DMS153 treated with DMSO at 0.1 percent for 48 hours (cell line): ENCODE measurements at regions not wholly inside any gene's neighbourhood (a gene's known extent, or its start where the extent isn't known, plus 50 kb on each side); places are given as distances from the start of the nearest gene placed in this dataset.

Experiments
- DNase-seq: peaks from one replicate; lab custom pipeline; 2025; ENCODE audit not compliant: unreplicated experiment; lab: John Stamatoyannopoulos, UW

DNA sequence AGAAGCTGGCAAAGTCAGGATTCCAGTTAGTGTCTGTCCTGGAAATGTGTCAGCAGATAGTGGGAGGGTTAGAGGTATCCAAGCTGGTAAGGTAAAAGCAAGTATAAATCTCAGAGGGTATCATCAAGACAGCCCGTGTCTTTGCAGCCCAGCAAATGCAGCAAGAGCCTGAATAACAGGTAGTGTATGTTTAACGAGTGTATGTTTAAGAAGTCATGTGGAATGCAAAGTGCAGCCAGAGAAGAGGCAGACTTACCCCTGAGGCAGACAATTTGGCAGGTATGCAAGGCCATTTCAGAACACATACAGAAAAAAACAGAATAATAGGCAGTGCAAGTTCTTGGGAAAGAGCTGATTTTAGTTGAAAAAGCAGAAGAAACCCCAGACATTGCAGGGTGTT is 411.0 kb upstream of the NEGR1 start:
- DNase-seq, result no peak

DNA sequence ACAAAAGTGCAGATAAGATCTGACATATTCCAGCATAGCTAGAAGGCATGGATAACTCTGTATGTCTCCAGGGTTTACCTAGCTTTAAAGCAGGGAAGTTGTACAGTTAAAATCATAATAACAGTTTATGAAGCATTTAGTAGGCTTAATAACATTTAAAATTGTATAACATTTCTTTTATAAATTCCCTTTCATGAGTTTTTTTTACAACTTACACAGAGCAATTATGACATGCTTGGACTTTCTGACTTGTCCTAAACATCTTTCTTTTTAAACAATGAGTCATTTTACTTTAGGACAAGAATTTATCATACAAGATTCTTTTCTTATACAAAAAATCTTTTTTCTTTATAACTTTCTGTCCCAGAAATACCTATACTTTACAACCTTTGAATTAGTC is 408.5 kb upstream of the NEGR1 start:
- no peak for DNase-seq

DNA sequence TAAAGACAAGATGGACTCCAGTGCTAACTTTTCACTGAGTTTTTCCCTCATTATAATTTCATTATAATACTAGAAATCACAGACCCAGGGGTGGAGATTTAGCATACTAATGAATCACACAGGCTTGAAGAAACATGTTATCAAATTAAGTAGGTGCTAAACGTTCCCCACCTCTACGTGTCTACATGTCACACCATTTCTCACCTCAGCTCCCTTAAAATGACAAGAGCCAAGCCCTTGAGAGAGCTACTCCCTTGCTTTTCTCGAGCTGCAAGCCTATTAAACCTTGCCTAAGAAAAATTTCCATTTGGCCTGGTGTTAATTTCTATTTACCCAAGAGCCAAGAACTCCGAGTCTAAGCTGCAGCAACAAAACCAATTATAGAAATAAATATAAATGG is 396.3 kb upstream of the NEGR1 start:
- no peak for DNase-seq

DNA sequence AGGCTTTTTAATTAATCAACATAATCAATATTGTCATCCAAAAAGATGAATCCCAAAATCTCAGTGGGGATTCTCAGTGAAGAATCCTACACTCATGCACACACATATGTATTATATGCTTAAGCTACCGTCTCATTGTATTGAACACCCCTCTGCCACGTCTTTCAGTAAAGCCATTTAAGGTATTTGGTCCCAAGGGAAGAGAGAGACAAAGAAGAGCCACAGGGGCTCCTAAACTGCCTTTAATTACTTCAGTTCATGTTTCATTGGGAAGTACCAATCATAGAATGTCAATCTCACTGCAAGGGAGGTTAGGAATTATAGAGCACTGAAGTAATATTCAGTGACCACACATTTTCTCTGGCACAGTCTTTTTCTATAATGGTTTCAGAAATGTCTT is 388.6 kb upstream of the NEGR1 start:
- no peak for DNase-seq

DNA sequence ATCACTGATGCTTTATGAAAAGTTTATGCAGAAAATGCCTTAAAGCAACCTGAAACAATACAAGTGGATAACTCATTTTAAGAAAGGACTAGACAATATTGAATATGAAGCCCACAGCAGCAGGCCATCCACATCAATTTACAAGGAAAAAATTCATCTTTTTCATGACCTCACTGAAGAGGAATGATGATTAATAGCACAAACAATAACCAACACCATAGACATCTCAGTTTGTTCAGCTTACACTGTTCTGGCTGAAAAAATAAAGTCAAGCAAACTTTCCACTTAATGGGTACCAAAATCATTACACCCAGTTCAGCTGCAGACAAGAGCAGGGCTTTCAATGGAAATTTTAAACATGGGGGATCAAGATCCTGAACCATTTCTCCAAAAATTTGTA is 380.6 kb upstream of the NEGR1 start:
- DNase-seq, result no peak

DNA sequence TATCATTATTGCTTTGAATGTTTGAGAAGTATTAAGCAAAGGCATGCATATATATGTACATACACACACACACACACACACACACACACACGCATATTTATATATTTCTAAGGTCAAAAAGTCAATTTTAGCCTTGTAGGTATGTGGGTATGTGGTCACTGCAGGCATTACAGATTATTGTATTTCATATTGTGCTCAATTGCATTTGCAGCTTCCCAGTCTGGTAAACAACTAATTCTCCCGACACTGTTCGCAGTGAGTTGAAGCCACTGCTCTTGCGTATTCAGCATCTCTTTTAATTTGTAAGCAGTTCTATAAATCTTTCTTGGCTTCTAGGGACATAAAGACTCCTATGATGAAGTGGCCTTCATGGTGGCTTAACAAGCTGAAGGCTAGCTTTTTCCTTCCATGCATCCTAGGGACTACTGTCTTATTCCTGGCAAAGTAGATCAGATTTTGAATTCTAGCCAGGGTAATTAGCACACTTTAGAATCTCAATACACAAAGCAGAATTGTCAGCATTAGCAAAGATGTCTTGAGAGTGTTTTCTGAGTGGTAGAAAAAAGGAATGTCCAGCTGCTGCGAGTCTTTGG is 368.6 kb upstream of the NEGR1 start:
- DNase-seq, result no peak

DNA sequence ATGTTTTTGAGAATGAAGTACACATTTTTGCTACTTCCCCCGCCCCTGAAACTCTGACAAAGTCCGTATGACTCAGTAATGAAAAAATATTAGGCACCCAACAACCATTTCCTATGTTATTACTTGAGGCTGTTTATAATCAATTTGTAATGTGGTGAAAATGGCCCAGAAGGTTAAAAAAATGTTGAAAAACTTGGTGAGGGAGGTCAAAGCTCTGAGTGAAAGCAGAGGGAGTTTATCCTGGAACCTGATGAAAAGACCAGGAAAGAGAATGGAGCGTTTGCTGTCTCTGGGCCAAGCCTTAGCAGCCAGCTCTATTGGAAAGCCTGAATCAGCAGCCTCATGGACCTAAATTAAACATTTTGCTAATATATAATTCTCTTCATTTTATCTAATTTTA is 367.7 kb upstream of the NEGR1 start:
- no peak for DNase-seq

DNA sequence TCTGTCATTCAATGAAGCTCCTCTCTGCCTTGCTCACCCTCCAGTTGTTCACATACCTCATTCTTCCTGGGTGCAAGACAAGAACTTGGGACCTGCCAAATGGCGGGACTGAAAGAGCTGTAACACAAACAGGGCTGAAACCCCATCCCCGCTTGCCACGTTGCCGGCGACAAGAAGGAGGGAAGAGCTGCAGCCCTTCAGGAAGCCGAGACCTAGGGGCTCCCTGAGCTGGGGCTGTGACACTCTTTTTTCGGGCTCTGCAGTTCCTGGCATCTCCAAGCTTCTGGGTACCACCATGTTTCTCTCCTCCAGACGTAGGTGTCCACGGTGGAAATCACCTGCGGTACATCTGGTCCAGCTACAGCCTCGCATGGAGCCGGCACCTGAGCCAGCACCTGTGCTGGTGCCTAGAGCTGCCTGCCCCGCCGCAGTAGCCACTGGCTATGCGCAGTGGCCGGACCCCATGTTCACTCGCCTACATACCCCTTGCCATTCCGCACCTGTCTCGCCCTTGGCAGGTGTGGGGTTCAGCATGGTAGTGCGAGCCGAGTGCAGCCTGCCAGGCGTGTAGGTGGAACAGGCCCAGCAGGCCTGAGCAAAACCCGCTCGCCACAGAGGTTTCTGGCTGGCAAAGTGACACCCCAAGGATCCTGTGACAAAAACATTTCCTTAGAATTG is 367.0 kb upstream of the NEGR1 start:
- DNase-seq, result no peak

DNA sequence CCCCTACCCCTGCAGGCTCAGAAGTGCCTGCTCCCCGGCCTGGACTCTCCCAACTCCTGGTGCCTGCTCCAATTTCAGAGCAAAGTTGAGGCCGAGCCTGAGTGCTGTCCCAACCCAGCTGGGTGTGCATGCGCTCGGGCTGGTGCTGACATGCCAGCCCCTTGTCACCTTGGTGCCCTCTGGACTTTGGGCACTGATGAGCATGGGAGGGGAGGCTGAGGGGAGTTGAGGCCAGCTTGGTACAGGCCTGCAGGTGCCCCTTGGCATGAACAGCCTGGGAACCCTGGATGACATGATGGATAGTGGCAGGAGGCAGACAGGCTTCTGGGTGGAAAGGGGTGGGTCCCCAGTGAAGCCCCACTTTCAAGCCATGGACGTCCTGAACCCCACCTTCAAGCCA is 366.1 kb upstream of the NEGR1 start:
- DNase-seq, result no peak

DNA sequence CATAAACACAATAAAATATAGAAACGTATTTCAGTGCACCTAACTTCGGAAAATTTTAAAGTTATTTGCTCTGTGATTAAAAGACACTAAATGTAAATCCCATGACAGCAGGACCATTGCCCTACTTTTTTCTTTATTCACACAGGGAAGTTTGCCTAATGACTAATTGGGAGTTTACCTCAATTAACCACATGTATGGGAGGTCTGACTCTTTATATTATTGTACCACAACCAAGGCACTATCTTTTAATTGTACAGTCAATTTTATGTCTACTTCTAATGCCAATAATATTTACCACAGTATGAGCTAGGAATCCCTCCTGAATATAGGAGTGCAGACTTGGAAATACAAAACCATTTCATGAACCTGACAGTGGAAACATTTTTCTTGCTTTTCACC is 360.8 kb upstream of the NEGR1 start:
- no peak for DNase-seq

DNA sequence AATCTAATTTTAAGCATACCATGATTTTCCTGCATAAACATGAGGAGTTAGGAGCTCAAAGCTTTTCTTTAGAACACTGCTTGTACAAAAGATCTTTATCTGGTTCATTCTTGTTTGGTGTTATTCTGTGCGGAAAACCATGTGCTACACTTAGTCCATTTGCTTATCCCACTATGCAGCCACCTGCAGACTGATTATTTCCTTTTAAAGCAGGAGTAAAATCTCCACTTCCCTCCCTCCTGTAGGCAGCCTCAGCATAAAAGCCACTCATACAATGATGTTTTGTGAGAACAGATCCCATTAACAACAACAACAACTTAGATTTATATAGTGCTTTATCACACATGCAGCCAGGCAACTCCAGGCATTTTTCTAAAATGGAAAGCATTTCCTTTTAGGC is 355.3 kb upstream of the NEGR1 start:
- no peak for DNase-seq

DNA sequence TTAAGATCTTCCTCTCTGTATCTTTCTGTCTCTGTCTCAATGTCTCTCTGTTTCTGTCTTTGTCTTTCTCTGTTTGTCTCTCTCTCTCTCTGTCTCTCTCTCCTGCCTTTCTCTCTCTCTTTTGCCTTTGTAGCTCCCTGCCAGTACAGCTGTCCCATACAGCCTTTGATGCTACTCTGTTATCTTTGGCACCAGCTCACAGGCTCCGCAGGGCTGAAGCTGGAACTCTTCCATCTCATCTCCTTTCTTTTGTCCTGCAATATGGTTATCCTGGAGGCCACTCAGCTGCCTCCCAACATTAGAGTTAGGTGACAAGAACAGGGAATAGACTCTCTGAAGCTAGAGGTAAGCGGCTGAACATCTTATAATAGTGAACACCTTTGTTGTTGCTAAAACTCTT is 354.3 kb upstream of the NEGR1 start:
- peak; percentile 14 for DNase-seq

DNA sequence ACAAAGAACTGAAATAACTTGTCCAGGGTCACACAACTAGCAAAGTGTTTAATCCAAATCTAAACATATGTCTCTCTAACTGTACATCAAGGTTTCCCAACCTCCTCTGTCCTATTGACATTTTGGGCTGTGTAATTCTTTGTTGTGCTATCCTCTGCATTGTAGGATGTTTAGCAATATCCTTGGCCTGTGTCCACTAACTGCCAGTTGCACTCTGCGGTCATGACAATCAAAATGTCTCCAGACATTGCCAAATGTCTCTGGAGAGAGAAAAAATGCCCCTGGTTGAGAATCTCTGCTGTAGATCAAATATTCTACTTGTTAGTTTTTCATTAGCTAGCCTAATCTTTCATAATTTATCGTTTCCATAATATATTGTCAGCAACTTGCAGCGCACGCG is 353.4 kb upstream of the NEGR1 start:
- no peak for DNase-seq

DNA sequence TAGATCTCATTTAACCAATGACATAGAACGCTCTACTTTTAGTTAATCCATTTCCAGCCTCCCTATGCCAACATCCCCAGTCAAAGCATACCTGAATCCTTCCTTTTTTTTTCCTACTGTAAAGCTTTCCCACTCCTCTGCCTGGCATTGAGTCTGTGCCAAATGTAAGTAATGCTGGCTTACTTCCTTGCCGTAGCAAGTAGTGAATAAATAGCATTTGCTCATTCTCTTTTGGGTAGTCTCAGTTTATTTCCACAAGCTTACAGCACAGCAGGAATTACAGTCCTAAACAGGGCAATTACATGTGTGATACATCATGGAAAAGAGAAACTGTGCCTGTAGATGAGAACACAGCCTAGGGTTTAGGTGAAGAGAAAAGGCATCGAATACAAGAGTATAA is 352.6 kb upstream of the NEGR1 start:
- DNase-seq, result no peak

DNA sequence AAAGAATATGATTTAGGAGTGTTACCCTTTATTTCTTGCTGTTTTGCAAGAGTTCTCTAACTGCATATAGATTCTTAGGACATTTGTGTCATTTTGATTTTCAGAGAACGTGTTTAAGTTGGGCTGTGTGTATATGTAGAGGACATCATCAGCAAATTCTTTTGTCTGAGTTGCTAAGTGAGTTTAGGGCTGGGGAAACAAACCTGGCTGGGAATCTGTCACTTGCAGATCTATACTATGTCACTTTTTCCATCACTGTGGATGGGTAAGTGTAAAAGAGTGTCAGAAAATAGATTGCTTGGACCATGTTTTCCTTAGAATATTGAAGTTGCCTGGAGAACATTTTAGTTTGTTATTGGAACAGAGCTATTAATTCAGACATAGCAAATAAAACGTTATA is 349.1 kb upstream of the NEGR1 start:
- DNase-seq, result no peak

DNA sequence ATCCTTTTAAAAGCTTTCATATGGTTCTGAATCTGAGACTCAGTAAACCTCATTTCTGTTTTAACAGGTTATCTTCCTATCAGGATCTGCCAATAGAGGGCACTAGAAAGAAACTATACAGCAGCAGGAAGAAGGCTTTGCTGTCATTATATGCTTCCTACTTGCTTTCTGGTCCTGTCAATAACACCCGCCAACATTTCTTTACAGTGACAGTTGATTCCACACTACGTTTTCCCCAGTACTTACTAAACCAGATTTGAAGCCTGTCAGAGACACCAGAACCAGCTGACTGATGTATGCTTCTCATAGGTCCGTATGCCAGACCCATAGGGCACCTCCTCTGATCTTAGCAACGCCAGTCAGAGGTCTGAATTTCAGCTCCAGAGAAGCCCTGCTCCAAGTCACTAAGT is 341.0 kb upstream of the NEGR1 start:
- peak; percentile 15 for DNase-seq

DNA sequence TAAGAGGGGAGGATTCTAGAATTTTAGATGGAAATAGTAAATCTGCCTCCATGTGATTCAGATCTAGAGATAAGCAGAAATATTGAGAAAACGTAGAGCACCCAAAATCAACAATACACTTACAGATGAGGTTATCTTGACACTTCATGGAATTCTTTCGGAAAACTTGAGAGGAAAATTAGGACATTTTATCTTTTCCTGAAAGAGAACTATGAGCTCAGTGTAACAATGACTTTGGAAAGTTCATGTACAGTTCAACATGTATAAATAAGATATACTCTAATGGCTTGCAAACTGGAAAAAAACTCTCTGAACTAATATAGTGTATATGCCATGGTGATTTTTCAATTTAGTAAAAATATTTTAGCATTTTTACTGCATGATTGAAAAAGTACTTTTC is 338.1 kb upstream of the NEGR1 start:
- DNase-seq, result no peak

DNA sequence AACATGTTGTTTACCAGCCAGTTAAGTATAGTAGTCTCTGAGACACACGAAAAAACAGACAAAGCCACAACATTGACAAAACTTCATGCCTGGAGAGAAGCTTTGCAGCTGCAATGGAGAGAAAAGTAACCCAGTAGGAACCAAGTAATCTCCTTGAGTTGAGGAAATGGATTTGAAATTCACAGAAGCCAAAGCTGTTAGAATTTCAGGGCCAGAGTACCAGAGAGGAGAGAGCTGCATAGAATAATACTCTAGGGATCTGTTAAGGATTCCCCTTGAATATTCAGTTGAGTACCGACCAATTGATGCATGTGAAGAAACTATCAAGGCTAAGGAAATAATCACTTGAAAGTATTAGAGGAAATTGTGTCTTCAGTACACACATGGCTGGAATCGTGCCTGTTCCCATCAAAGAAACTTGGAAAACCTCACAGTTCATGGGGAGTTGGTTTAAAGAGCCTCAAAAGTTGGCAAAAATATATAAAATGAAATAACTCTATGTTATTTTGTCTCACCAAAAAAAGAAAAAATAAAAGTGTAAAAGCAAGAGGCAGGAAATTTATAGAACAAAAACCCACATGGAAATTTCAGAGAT is 324.0 kb upstream of the NEGR1 start:
- no peak for DNase-seq

DNA sequence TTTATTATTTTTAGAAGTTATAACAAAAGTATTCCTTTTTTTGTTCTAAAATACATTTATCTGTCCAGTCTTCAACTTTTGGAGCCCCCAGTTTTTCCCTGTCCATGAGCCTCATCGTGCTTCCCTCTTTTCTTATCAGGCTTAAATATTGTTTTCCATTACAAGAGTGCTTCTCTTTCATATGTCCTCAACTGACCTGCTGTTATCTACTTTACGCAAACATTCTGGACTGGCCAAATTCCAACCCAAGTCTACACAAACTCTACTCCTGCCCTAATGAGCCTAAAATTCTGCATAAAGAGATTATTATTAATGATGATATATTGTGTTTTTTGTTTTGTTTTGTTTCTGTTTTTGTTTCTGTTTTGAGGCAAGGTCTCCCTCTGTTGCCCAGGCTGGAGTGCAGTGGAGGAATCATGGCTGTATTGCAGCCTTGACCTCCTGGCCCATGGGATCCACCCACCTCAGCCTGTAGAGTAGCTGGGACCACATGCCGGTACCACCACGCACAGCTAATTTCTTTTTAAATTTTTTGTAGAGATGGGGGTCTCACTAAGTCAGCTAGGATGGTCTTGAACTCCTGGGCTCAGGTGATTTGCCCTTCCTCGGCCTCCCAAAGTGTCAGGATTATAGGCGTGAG is 318.8 kb upstream of the NEGR1 start:
- DNase-seq, result no peak

DNA sequence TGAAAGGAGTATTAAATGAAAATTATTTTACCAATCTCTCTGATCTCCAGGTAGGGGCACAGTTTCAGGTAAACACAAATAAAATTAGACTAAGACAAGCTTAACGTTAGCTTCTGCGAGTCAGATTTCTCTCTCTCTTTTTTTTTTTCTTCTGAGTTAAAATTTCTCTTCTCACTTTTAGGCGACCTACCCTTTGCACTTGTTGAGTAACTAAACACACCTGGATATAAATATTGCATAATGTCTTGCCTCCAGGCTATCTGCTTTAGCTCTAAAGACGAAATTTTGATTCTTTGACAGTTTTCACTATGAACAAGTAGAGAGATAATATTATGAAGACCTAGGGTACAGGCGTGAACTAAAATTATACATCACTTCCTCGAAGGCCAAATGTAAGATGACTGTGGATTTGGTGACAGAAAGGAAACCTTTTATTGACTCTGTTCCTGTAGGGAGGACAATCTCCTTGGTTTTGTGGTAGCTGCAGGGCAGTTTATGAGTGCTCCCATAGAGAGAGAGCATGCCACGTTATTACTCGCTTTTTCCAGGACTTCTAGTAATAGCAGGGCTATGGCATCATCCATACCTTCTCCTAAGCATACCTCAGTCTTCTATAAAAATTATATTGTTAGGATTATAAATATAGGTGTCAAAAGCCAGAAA is 303.8 kb upstream of the NEGR1 start:
- no peak for DNase-seq

DNA sequence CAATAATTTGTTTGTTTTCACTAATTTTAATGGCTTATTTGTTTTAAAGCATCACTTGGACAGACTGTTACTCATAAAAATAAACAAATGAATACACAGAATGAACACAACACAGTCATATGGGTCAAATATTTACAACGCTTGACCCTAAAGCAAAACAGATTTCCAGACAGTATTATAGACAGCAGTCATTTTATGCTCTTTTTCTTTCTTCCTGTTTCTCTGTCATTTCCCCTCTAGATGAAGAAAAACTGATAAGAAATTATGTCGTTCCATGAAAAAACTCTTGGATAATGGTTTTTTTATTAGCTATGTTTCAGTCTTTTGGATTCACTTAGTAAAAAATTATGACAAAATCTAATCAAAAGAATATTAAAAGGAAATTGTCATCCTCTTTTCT is 297.3 kb upstream of the NEGR1 start:
- no peak for DNase-seq

DNA sequence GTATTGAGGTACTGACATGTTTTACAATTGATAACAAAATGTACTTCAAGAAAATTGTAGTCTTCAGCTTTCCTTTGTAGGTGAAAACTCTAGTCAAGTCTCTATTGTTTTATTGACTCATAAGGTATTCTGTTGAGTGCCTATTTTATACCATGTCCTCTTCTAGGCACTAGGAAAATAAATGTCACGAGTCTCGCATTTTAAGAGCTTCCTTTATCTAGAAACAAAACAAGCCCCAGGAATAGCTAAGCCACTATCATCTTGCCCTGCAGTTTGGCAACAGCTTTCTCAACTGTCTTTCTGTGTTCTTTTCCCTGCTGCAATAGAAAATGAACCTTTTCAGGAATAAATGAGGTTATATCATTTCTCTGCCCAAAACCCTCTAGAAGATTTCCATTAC is 288.5 kb upstream of the NEGR1 start:
- DNase-seq, result no peak
